ENCODE measurements at regions not wholly inside any gene's neighbourhood (a gene's known extent, or its start where the extent isn't known, plus 50 kb on each side); places are given as distances from the start of the nearest gene placed in this dataset.

DNA sequence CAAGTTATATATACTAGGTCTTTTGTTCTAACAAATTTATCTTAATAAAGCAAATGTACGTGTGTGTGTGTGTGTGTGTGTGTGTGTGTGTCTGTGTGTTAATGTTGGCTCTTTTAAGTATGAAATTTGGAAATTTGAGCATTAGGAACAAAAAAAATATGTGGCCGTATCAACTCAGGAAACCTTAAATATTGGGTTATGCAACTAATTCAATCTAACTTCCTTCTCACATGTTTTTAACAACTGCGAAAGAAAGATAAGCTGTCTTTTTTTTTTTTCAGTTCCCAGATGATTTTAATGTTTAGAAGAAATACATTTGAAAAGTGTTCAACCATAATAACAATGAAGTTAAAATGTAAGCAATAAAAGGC lies 616.4 kb upstream of the ARID1B start:
- H2BK15ac ChIP-seq (ENCODE audit: low read depth, poor library complexity, severe bottlenecking) = no peak overlapping the region
- H3K14ac ChIP-seq (ENCODE audit: low read length in 2 of 2) = no peak overlapping the region
- no peaks in the 10 kb centered on the region for H3K4me1 ChIP-seq (ENCODE audit: control insufficient read depth, insufficient read depth, low read depth, low read length)
- H2AK5ac ChIP-seq (ENCODE audit: low read length, severe bottlenecking) = no peak overlapping the region
- H3K36me3 ChIP-seq (ENCODE audit: control insufficient read depth in 1 of 2, insufficient read depth in 2 of 2, low read depth in 1 of 2, low read length in 2 of 2) = no peaks in the 10 kb centered on the region
- peaks cover 2% of the 10 kb centered on the region for H3K9me3 ChIP-seq (ENCODE audit: control insufficient read depth, low read length)
- no peak overlapping the region for H3K18ac ChIP-seq (ENCODE audit: low read depth in 1 of 2, low read length in 2 of 2)
- no peak for DNase-seq
- no peak overlapping the region for H3K27ac ChIP-seq (ENCODE audit: low read length, poor library complexity, severe bottlenecking)
- H3K23ac ChIP-seq (ENCODE audit: low read length in 2 of 2) = no peak overlapping the region
- no peak overlapping the region for H2BK5ac ChIP-seq (ENCODE audit: low read depth, low read length, poor library complexity, severe bottlenecking)
- no peak overlapping the region for H3K4me3 ChIP-seq (ENCODE audit: insufficient read depth in 1 of 2, low read depth in 1 of 2, low read length in 2 of 2)
- no peaks in the 10 kb centered on the region for H3K79me1 ChIP-seq (replicated peaks; ENCODE audit: low read length, poor library complexity, severe bottlenecking)
- no peak overlapping the region for H2BK120ac ChIP-seq (ENCODE audit: low read depth, low read length)
- no peak overlapping the region for H4K8ac ChIP-seq (ENCODE audit: low read length)
- H3K4me2 ChIP-seq (ENCODE audit: low read length, poor library complexity, severe bottlenecking) = no peak overlapping the region
- H3K4ac ChIP-seq (ENCODE audit: low read depth in 1 of 2, low read length in 2 of 2) = no peak overlapping the region
- H3K9ac ChIP-seq (ENCODE audit: low read length) = no peak overlapping the region
- no peak overlapping the region for H2BK12ac ChIP-seq (ENCODE audit: low read length in 2 of 2)
- H3K27me3 ChIP-seq (ENCODE audit: control insufficient read depth in 1 of 2, insufficient read depth in 1 of 2, low read length in 2 of 2) = no peaks in the 10 kb centered on the region
- no CpG with 5 or more reads among the region's 3 CpGs for WGBS
- no peak overlapping the region for H4K91ac ChIP-seq (ENCODE audit: low read length)
- no peak overlapping the region for H2AFZ ChIP-seq (ENCODE audit: low read depth, low read length)

DNA sequence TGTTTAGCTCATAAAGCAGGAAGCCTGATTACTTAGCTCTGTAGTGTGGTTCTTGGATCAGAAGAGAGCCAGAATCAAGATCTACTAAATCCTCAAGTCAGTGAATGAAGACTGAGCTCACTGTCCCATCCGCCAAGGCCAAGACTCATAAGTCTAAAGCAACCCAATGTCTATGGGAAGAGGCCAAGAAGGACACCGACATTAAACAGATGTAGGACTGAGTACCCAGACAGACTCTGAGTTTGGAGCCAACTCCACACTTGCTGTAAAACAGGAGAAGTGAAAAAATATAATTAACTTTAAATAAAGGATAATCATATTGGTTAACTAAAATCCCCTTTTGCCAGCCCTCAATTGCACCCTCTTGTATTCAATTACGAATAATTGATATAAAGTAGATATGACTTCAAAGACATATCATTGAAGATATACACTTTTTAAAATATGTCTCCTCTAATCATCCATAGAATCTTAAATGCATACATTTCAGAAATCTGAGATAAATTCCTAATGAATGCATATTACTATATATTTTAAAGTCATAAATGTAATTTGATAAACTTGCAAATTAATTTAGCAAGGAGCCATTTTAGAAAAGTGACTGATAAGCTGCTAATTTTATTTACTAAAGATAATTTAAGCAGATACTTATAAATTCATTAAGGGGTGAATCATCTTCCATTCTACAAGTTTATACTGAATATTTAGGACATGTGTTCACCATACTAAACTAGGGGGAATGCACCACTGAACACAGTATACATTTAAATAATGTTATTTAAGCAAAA lies 617.0 kb upstream of the ARID1B start:
- Histone ChIP-seq H3K4me1 (ENCODE audit: control insufficient read depth, insufficient read depth, low read depth, low read length) (no peaks in the 10 kb centered on the region), H3K14ac (ENCODE audit: low read length in 2 of 2) (no peak overlapping the region), H2BK5ac (ENCODE audit: low read depth, low read length, poor library complexity, severe bottlenecking) (no peak overlapping the region), H2BK120ac (ENCODE audit: low read depth, low read length) (no peak overlapping the region), H3K36me3 (ENCODE audit: control insufficient read depth in 1 of 2, insufficient read depth in 2 of 2, low read depth in 1 of 2, low read length in 2 of 2) (no peaks in the 10 kb centered on the region), H4K91ac (ENCODE audit: low read length) (no peak overlapping the region), H2AK5ac (ENCODE audit: low read length, severe bottlenecking) (no peak overlapping the region), H3K4me3 (ENCODE audit: insufficient read depth in 1 of 2, low read depth in 1 of 2, low read length in 2 of 2) (no peak overlapping the region), H3K9me3 (ENCODE audit: control insufficient read depth, low read length) (peaks cover 2% of the 10 kb centered on the region), H3K9ac (ENCODE audit: low read length) (no peak overlapping the region), H2BK12ac (ENCODE audit: low read length in 2 of 2) (no peak overlapping the region), H3K23ac (ENCODE audit: low read length in 2 of 2) (no peak overlapping the region), H3K4me2 (ENCODE audit: low read length, poor library complexity, severe bottlenecking) (no peak overlapping the region), H3K4ac (ENCODE audit: low read depth in 1 of 2, low read length in 2 of 2) (no peak overlapping the region), H2AFZ (ENCODE audit: low read depth, low read length) (no peak overlapping the region), H3K18ac (ENCODE audit: low read depth in 1 of 2, low read length in 2 of 2) (no peak overlapping the region), H4K8ac (ENCODE audit: low read length) (no peak overlapping the region), H3K79me1 (replicated peaks; ENCODE audit: low read length, poor library complexity, severe bottlenecking) (no peaks in the 10 kb centered on the region), H3K27me3 (ENCODE audit: control insufficient read depth in 1 of 2, insufficient read depth in 1 of 2, low read length in 2 of 2) (no peaks in the 10 kb centered on the region), H2BK15ac (ENCODE audit: low read depth, poor library complexity, severe bottlenecking) (no peak overlapping the region), H3K27ac (ENCODE audit: low read length, poor library complexity, severe bottlenecking) (no peak overlapping the region)
- WGBS = 100% methylated on average over 2 of the region's 3 CpGs
- no peak for DNase-seq

- H4K8ac ChIP-seq (ENCODE audit: low read length) = no peak overlapping the region
- no peak overlapping the region for H2AK5ac ChIP-seq (ENCODE audit: low read length, severe bottlenecking)
- no peak overlapping the region for H3K4me2 ChIP-seq (ENCODE audit: low read length, poor library complexity, severe bottlenecking)
- no peaks in the 10 kb centered on the region for H3K27me3 ChIP-seq (ENCODE audit: control insufficient read depth in 1 of 2, insufficient read depth in 1 of 2, low read length in 2 of 2)
- no peaks in the 10 kb centered on the region for H3K79me1 ChIP-seq (replicated peaks; ENCODE audit: low read length, poor library complexity, severe bottlenecking)
- H3K9me3 ChIP-seq (ENCODE audit: control insufficient read depth, low read length) = peaks cover 5% of the 10 kb centered on the region
- no peak overlapping the region for H2BK5ac ChIP-seq (ENCODE audit: low read depth, low read length, poor library complexity, severe bottlenecking)
- no peak overlapping the region for H2BK12ac ChIP-seq (ENCODE audit: low read length in 2 of 2)
- H3K4me3 ChIP-seq (ENCODE audit: insufficient read depth in 1 of 2, low read depth in 1 of 2, low read length in 2 of 2) = no peak overlapping the region
- no peak overlapping the region for H3K23ac ChIP-seq (ENCODE audit: low read length in 2 of 2)
- H2AFZ ChIP-seq (ENCODE audit: low read depth, low read length) = no peak overlapping the region
- no peak overlapping the region for H4K91ac ChIP-seq (ENCODE audit: low read length)
- H3K4me1 ChIP-seq (ENCODE audit: control insufficient read depth, insufficient read depth, low read depth, low read length) = no peaks in the 10 kb centered on the region
- no peak overlapping the region for H2BK120ac ChIP-seq (ENCODE audit: low read depth, low read length)
- H2BK15ac ChIP-seq (ENCODE audit: low read depth, poor library complexity, severe bottlenecking) = no peak overlapping the region
- no peak overlapping the region for H3K9ac ChIP-seq (ENCODE audit: low read length)
- no peak overlapping the region for H3K27ac ChIP-seq (ENCODE audit: low read length, poor library complexity, severe bottlenecking)
- no peak overlapping the region for H3K14ac ChIP-seq (ENCODE audit: low read length in 2 of 2)
- no peak overlapping the region for H3K4ac ChIP-seq (ENCODE audit: low read depth in 1 of 2, low read length in 2 of 2)
- no peaks in the 10 kb centered on the region for H3K36me3 ChIP-seq (ENCODE audit: control insufficient read depth in 1 of 2, insufficient read depth in 2 of 2, low read depth in 1 of 2, low read length in 2 of 2)
- 81% methylated on average over 3 of the region's 4 CpGs for WGBS
- H3K18ac ChIP-seq (ENCODE audit: low read depth in 1 of 2, low read length in 2 of 2) = no peak overlapping the region
- no peak for DNase-seq
Measured at GRCh38 chr6:156154896-156155295, 622.3 kb upstream of the ARID1B start.

GRCh38 chr6:156150391-156150790 lies 626.8 kb upstream of the ARID1B start:
- Histone ChIP-seq H3K18ac (ENCODE audit: low read depth in 1 of 2, low read length in 2 of 2) (no peak overlapping the region), H3K9ac (ENCODE audit: low read length) (no peak overlapping the region), H4K91ac (ENCODE audit: low read length) (no peak overlapping the region), H2AFZ (ENCODE audit: low read depth, low read length) (no peak overlapping the region), H3K9me3 (ENCODE audit: control insufficient read depth, low read length) (peaks cover 19% of the 10 kb centered on the region), H3K14ac (ENCODE audit: low read length in 2 of 2) (no peak overlapping the region), H3K27me3 (ENCODE audit: control insufficient read depth in 1 of 2, insufficient read depth in 1 of 2, low read length in 2 of 2) (no peaks in the 10 kb centered on the region), H2BK15ac (ENCODE audit: low read depth, poor library complexity, severe bottlenecking) (no peak overlapping the region), H3K27ac (ENCODE audit: low read length, poor library complexity, severe bottlenecking) (no peak overlapping the region), H3K4ac (ENCODE audit: low read depth in 1 of 2, low read length in 2 of 2) (no peak overlapping the region), H3K4me2 (ENCODE audit: low read length, poor library complexity, severe bottlenecking) (no peak overlapping the region), H3K4me3 (ENCODE audit: insufficient read depth in 1 of 2, low read depth in 1 of 2, low read length in 2 of 2) (no peak overlapping the region), H2BK120ac (ENCODE audit: low read depth, low read length) (no peak overlapping the region), H3K4me1 (ENCODE audit: control insufficient read depth, insufficient read depth, low read depth, low read length) (no peaks in the 10 kb centered on the region), H4K8ac (ENCODE audit: low read length) (no peak overlapping the region), H2AK5ac (ENCODE audit: low read length, severe bottlenecking) (no peak overlapping the region), H3K79me1 (replicated peaks; ENCODE audit: low read length, poor library complexity, severe bottlenecking) (no peaks in the 10 kb centered on the region), H3K23ac (ENCODE audit: low read length in 2 of 2) (no peak overlapping the region), H2BK5ac (ENCODE audit: low read depth, low read length, poor library complexity, severe bottlenecking) (no peak overlapping the region), H2BK12ac (ENCODE audit: low read length in 2 of 2) (no peak overlapping the region), H3K36me3 (ENCODE audit: control insufficient read depth in 1 of 2, insufficient read depth in 2 of 2, low read depth in 1 of 2, low read length in 2 of 2) (no peaks in the 10 kb centered on the region)
- no peak for DNase-seq
- no CpG with 5 or more reads among the region's 1 CpG for WGBS
